HL-60 (cell line): ENCODE measurements at regions not wholly inside any gene's neighbourhood (a gene's known extent, or its start where the extent isn't known, plus 50 kb on each side); places are given as distances from the start of the nearest gene placed in this dataset.
"Not testable (repeated sequence)": the region's sequence is repeated elsewhere in the genome, so short reads cannot be mapped to it uniquely, and the experiment has no call there.

ENCODE experiments used
- DNase-seq, 2 experiments: peaks; one replicate each; pipeline ENCODE4 v3.0.0-alpha.2; 2010 to 2020; ENCODE audit warnings: low read depth in 1 of 2, low spot score in 1 of 2
- H3K27ac ChIP-seq: fragments of 250-450 bp; sonication (Bioruptor Pico); replicated peaks from 2 replicates; pipeline ENCODE4 v1.5.1; 2020; ENCODE audit warnings: mild to moderate bottlenecking, moderate library complexity
- H3K27me3 ChIP-seq: fragments of 250-450 bp; sonication (Bioruptor Pico); 2 replicates; pipeline ENCODE4 v1.5.1; 2021; ENCODE audit warnings: mild to moderate bottlenecking, moderate library complexity; ENCODE audit not compliant: insufficient read depth, poor library complexity, severe bottlenecking
- H3K4me3 ChIP-seq: replicated peaks from 2 replicates; pipeline ENCODE4 v1.5.1; 2011; ENCODE audit warnings: mild to moderate bottlenecking, control low read depth, low read length; ENCODE audit not compliant: insufficient read depth
- CTCF ChIP-seq: IDR thresholded peaks from one replicate; pipeline ENCODE4 v1.5.1; 2011; ENCODE audit warnings: low read length, control low read depth, inconsistent platforms; ENCODE audit not compliant: insufficient read depth
- GABPA ChIP-seq: IDR thresholded peaks from 2 replicates; pipeline ENCODE4 v1.6.1; 2012; ENCODE audit warnings: low read depth
- POLR2AphosphoS5 ChIP-seq: IDR thresholded peaks from 2 replicates; pipeline ENCODE4 v1.6.1; 2012; ENCODE audit warnings: low read depth
- REST ChIP-seq: IDR thresholded peaks from 2 replicates; pipeline ENCODE4 v1.6.1; 2012; ENCODE audit warnings: low read depth; ENCODE audit not compliant: insufficient replicate concordance
- SPI1 ChIP-seq: IDR thresholded peaks from 2 replicates; pipeline ENCODE4 v1.6.1; 2012; ENCODE audit warnings: low read depth, mild to moderate bottlenecking, borderline replicate concordance

DNA sequence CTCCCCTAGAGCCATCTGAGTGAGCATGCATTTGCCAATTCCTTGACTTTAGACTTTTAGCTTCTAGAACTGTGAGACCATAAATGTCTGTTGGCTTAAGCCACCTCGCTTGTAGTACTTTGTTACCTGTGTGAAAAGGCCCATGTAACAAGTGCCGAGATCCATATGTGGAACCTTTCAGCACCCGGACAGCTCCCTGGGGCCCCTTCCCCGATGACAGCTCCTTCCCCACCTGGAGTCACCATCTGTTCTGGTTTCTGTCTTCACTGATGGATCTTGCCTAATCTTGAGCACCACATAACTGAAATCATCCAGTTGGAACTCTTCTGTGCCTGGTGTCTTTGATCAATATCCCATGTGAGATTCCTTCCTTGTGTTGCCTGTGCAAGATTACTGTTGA, 78.9 kb upstream of the EEF2KMT start:
- Histone ChIP-seq H3K27me3 (no peaks in the 10 kb centered on the region), H3K4me3 (no peak overlapping the region), H3K27ac (no peak overlapping the region)
- peak; percentile 90 for TF ChIP-seq REST
- no peak for TF ChIP-seq POLR2AphosphoS5
- no peak for DNase-seq

DNA sequence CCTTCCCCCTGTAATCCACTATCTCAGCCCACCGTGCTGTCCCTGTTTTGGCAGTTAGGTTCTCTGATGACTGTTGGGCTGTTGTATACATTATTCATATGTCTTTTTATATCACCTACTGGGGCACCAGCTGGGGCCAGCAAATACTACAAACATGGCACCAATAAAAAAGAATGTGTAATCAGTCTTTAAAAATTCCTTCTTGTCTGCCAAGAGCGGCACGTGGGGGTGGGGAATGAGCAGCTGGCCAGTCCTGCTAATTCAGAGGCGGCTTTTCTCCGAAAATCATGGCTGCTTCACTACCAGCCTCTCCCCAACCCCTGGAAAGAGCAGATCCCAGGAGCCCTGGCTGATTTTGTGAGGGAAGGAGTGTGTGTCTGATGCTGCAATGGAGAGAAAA, 77.7 kb upstream of the EEF2KMT start:
- Histone ChIP-seq H3K27me3 (no peaks in the 10 kb centered on the region), H3K27ac (no peak overlapping the region), H3K4me3 (no peak overlapping the region)
- TF ChIP-seq CTCF (no peak), SPI1 (no peak), REST (no peak), GABPA (no peak), POLR2AphosphoS5 (no peak)
- no peak for DNase-seq

DNA sequence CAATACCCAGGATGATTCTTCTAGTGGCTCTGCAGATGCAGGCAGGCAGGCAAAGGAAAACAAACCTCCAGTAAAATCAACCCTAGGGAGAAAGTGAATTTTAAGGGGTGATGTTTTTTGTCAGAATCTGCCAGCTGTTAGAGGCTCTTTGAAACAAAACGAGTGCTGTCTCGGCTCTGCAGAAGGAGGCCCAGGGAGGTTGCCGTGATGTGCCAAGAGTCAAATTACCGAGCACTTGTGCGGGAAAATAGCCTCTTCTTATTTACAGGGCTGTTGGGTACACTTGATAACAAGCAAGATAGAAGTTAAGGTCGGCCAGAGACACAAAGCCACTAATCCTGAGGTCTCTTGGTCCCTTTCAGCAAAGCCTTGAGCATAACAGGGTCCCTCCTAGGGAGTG, 68.9 kb upstream of the EEF2KMT start:
- Histone ChIP-seq H3K27ac (no peak overlapping the region), H3K27me3 (no peaks in the 10 kb centered on the region), H3K4me3 (no peak overlapping the region)
- TF ChIP-seq GABPA (no peak), REST (no peak), POLR2AphosphoS5 (no peak), CTCF (no peak), SPI1 (no peak)
- DNase-seq = no peak

GRCh38 chr16:5165429-5165828, 67.8 kb upstream of the EEF2KMT start:
- H3K27me3 ChIP-seq, H3K27ac ChIP-seq, H3K4me3 ChIP-seq, DNase-seq: not testable (repeated sequence)

- not testable (repeated sequence) for DNase-seq, H3K27me3 ChIP-seq, H3K27ac ChIP-seq, H3K4me3 ChIP-seq
These were observed 65.2 kb upstream of the EEF2KMT start for GRCh38 chr16:5162801-5163200.

DNA sequence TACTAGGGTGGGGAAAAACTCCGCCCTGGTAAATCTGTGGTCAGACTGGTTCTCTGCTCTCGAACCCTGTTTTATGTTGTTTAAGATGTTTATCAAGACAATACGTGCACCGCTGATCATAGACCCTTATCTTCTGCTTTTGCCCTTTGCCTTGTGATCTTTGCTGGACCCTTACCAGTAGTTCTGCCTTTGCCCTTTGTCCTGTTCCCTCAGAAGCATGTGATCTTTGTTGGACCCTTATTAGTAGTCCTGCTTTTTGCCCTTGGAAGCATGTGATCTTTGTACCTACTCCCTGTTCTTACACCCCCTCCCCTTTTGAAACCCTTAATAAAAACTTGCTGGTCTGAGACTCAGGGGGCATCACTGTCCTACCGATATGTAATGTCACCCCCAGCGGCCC, 64.3 kb upstream of the EEF2KMT start:
- H3K27ac ChIP-seq, H3K4me3 ChIP-seq, H3K27me3 ChIP-seq, DNase-seq: not testable (repeated sequence)

- not testable (repeated sequence) for DNase-seq, H3K4me3 ChIP-seq, H3K27ac ChIP-seq, H3K27me3 ChIP-seq
These were observed 62.4 kb upstream of the EEF2KMT start for GRCh38 chr16:5160010-5160409.

- not testable (repeated sequence) for H3K27me3 ChIP-seq, DNase-seq, H3K27ac ChIP-seq, H3K4me3 ChIP-seq
These were observed 61.9 kb upstream of the EEF2KMT start for GRCh38 chr16:5159537-5159936.
